Neural cell (in vitro differentiated cells): ENCODE measurements at regions not wholly inside any gene's neighbourhood (a gene's known extent, or its start where the extent isn't known, plus 50 kb on each side); places are given as distances from the start of the nearest gene placed in this dataset.

ENCODE experiments used
- H2AFZ ChIP-seq: fragments of 200-600, 300-800 bp; sonication (generic), shearing (Covaris generic); 2 replicates; pipeline ENCODE4 v1.6.0; 2014; ENCODE audit warnings: low read depth, mild to moderate bottlenecking, antibody characterized with exemption, low read length, moderate library complexity
- H3F3A ChIP-seq: fragments of 200-600 bp; shearing (Covaris generic); 2 replicates; pipeline ENCODE4 v1.6.1; 2016; ENCODE audit warnings: mild to moderate bottlenecking, moderate library complexity, mixed read lengths, antibody characterized with exemption, low read length; ENCODE audit not compliant: insufficient read depth, poor library complexity, severe bottlenecking
- H3K27ac ChIP-seq: fragments of 200-600, 300-800 bp; sonication (generic), shearing (Covaris generic); 2 replicates; pipeline ENCODE4 v1.5.1; 2014; ENCODE audit warnings: mild to moderate bottlenecking, low read length, moderate library complexity
- H3K27me3 ChIP-seq: fragments of 300-800, 200-600 bp; sonication (generic), shearing (Covaris generic); 2 replicates; pipeline ENCODE4 v1.6.0; 2014; ENCODE audit warnings: mild to moderate bottlenecking, low read depth, low read length, moderate library complexity; ENCODE audit not compliant: insufficient read depth
- H3K36me3 ChIP-seq: fragments of 300-800, 200-600 bp; sonication (generic), shearing (Covaris generic); 2 replicates; pipeline ENCODE4 v1.5.1; 2014; ENCODE audit warnings: mild to moderate bottlenecking, antibody characterized with exemption, low read length, moderate library complexity; ENCODE audit not compliant: insufficient read depth
- H3K4me2 ChIP-seq: fragments of 300-800, 200-600 bp; sonication (generic), shearing (Covaris generic); 2 replicates; pipeline ENCODE4 v1.6.0; 2014; ENCODE audit warnings: mild to moderate bottlenecking, low read length
- H3K4me3 ChIP-seq: fragments of 300-800, 200-600 bp; sonication (generic), shearing (Covaris generic); 2 replicates; pipeline ENCODE4 v1.5.1; 2014; ENCODE audit warnings: mild to moderate bottlenecking, low read length, moderate library complexity
- H3K79me2 ChIP-seq: fragments of 200-600 bp; shearing (Covaris generic); replicated peaks from 2 replicates; pipeline ENCODE4 v1.6.0; 2014; ENCODE audit warnings: mild to moderate bottlenecking, low read length, moderate library complexity; ENCODE audit not compliant: insufficient read depth
- H3K9ac ChIP-seq: fragments of 300-800, 200-600 bp; sonication (generic), shearing (Covaris generic); 2 replicates; pipeline ENCODE4 v1.6.1; 2016; ENCODE audit warnings: mild to moderate bottlenecking, low read length, mixed read lengths
- H3K9me2 ChIP-seq: fragments of 200-600 bp; shearing (Covaris generic); 2 replicates; pipeline ENCODE4 v1.6.1; 2016; ENCODE audit warnings: mild to moderate bottlenecking, low read length, mixed read lengths; ENCODE audit not compliant: insufficient read depth
- H3K9me3 ChIP-seq: fragments of 200-600, 300-800 bp; sonication (generic), shearing (Covaris generic); 2 replicates; pipeline ENCODE4 v1.6.1; 2016; ENCODE audit warnings: mild to moderate bottlenecking, mixed run types, low read length, moderate library complexity, mixed read lengths
- H4K20me1 ChIP-seq: fragments of 200-600 bp; shearing (Covaris generic); 2 replicates; pipeline ENCODE4 v1.6.1; 2016; ENCODE audit warnings: mild to moderate bottlenecking, mixed run types; ENCODE audit not compliant: insufficient read depth
- EP300 ChIP-seq: fragments of 450-650 bp; conservative IDR thresholded peaks from 2 replicates; pipeline ENCODE4 v1.6.1; 2014; ENCODE audit warnings: antibody characterized with exemption, mild to moderate bottlenecking, moderate library complexity; ENCODE audit not compliant: poor library complexity, severe bottlenecking
- EZH2 ChIP-seq: fragments of 200-600, 300-800 bp; shearing (Covaris generic), sonication (generic); IDR thresholded peaks from 2 replicates; pipeline ENCODE4 v1.6.1; 2014; ENCODE audit warnings: antibody characterized with exemption, low read length, borderline replicate concordance, mild to moderate bottlenecking; ENCODE audit not compliant: insufficient read depth, poor library complexity, severe bottlenecking
- MXI1 ChIP-seq: fragments of 450-650 bp; conservative IDR thresholded peaks from 2 replicates; pipeline ENCODE4 v1.6.1; 2014; ENCODE audit warnings: antibody characterized with exemption, mild to moderate bottlenecking; ENCODE audit not compliant: poor library complexity, severe bottlenecking
- POLR2AphosphoS5 ChIP-seq: IDR thresholded peaks from 2 replicates; pipeline ENCODE4 v1.6.1; 2012
- RAD21 ChIP-seq: fragments of 450-650 bp; conservative IDR thresholded peaks from 2 replicates; pipeline ENCODE4 v1.6.1; 2014; ENCODE audit warnings: antibody characterized with exemption, mild to moderate bottlenecking, moderate library complexity
- SMC3 ChIP-seq: fragments of 450-650 bp; conservative IDR thresholded peaks from 2 replicates; pipeline ENCODE4 v1.6.1; 2014; ENCODE audit warnings: antibody characterized with exemption, mild to moderate bottlenecking, moderate library complexity; ENCODE audit not compliant: poor library complexity
- TAF1 ChIP-seq: IDR thresholded peaks from 2 replicates; pipeline ENCODE4 v1.6.1; 2012; ENCODE audit warnings: low read depth
- TF ChIP-seq, protein P1 (sequence below): IDR thresholded peaks from 2 replicates; pipeline ENCODE4 v1.6.1; 2012; ENCODE audit warnings: borderline replicate concordance
- TF ChIP-seq, protein P2 (sequence below): fragments of 450-650 bp; IDR thresholded peaks from 2 replicates; pipeline ENCODE4 v1.5.1; 2014; ENCODE audit warnings: antibody characterized with exemption, mild to moderate bottlenecking, moderate library complexity; ENCODE audit not compliant: poor library complexity, severe bottlenecking

DNA sequence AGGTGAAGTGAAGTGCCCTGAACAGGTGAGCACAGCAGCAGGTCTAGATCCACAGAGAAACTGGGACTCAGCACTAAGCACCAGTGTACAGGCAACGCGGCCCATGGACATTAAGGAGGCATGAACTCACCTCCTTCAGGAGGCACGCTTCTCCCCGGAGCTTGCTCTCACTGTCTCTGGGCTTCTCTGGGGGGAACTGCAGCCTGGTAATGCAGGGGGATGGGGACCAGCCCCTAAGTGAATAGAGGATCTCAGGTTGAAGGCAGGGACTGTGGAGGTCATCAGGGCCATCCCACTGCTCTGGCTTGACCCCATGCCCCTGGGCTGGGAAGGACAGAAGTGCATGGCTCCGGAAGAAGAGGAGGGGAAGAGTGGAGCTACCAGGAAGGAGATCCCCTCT is 495.6 kb upstream of the B3GAT1 start:
- no peaks in the 10 kb centered on the region for H3K9me3 ChIP-seq
- H3K36me3 ChIP-seq: no peaks in the 10 kb centered on the region
- TF ChIP-seq, protein P1, sequence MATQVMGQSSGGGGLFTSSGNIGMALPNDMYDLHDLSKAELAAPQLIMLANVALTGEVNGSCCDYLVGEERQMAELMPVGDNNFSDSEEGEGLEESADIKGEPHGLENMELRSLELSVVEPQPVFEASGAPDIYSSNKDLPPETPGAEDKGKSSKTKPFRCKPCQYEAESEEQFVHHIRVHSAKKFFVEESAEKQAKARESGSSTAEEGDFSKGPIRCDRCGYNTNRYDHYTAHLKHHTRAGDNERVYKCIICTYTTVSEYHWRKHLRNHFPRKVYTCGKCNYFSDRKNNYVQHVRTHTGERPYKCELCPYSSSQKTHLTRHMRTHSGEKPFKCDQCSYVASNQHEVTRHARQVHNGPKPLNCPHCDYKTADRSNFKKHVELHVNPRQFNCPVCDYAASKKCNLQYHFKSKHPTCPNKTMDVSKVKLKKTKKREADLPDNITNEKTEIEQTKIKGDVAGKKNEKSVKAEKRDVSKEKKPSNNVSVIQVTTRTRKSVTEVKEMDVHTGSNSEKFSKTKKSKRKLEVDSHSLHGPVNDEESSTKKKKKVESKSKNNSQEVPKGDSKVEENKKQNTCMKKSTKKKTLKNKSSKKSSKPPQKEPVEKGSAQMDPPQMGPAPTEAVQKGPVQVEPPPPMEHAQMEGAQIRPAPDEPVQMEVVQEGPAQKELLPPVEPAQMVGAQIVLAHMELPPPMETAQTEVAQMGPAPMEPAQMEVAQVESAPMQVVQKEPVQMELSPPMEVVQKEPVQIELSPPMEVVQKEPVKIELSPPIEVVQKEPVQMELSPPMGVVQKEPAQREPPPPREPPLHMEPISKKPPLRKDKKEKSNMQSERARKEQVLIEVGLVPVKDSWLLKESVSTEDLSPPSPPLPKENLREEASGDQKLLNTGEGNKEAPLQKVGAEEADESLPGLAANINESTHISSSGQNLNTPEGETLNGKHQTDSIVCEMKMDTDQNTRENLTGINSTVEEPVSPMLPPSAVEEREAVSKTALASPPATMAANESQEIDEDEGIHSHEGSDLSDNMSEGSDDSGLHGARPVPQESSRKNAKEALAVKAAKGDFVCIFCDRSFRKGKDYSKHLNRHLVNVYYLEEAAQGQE: no peak
- no peak for TF ChIP-seq EZH2
- no peak for TF ChIP-seq TAF1
- no peak for TF ChIP-seq RAD21
- H3F3A ChIP-seq: no peaks in the 10 kb centered on the region
- H3K9me2 ChIP-seq: no peaks in the 10 kb centered on the region
- no peak overlapping the region for H2AFZ ChIP-seq
- no peaks in the 10 kb centered on the region for H4K20me1 ChIP-seq
- no peak overlapping the region for H3K4me3 ChIP-seq
- peaks cover 3% of the 10 kb centered on the region for H3K27me3 ChIP-seq
- no peak overlapping the region for H3K4me2 ChIP-seq
- H3K9ac ChIP-seq: no peak overlapping the region
- no peaks in the 10 kb centered on the region for H3K79me2 ChIP-seq
- H3K27ac ChIP-seq: no peak overlapping the region

DNA sequence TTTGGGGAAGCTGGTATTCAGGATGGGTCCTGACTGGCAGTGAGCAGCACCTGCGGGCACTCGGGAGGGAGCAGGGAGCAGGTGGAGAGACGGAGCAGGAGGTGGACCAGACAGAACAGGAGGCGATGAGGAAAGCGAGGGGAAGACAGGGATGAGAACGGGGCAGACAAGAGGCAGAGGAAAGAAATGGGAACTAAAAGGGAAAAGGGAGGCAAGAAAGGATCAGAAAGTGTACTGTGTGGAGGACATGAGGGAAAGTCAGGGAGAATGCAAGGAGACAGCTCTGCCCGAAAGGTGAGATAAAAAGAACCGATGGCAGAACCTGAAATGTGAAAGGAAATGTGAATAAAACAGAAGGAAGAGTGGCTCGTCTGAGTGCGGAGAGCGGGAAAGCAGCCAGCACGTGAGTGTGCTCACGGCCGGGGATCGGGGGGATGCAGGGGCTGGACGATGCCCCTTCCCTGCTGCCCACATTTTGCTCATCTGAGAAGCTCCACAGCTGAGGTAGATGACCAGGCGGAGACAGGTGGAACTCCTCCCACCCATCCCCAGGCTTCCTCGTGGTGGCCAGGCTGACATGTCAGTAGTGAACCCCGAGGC is 494.4 kb upstream of the B3GAT1 start:
- no peak overlapping the region for H3K27ac ChIP-seq
- no peaks in the 10 kb centered on the region for H4K20me1 ChIP-seq
- no peak overlapping the region for H2AFZ ChIP-seq
- H3K27me3 ChIP-seq: peaks cover 1% of the 10 kb centered on the region
- TF ChIP-seq, protein P1: no peak
- TF ChIP-seq POLR2AphosphoS5: no peak
- TF ChIP-seq SMC3: no peak
- no peak for TF ChIP-seq EP300
- no peak for TF ChIP-seq EZH2
- TF ChIP-seq RAD21: no peak
- TF ChIP-seq MXI1: no peak
- TF ChIP-seq, protein P2, sequence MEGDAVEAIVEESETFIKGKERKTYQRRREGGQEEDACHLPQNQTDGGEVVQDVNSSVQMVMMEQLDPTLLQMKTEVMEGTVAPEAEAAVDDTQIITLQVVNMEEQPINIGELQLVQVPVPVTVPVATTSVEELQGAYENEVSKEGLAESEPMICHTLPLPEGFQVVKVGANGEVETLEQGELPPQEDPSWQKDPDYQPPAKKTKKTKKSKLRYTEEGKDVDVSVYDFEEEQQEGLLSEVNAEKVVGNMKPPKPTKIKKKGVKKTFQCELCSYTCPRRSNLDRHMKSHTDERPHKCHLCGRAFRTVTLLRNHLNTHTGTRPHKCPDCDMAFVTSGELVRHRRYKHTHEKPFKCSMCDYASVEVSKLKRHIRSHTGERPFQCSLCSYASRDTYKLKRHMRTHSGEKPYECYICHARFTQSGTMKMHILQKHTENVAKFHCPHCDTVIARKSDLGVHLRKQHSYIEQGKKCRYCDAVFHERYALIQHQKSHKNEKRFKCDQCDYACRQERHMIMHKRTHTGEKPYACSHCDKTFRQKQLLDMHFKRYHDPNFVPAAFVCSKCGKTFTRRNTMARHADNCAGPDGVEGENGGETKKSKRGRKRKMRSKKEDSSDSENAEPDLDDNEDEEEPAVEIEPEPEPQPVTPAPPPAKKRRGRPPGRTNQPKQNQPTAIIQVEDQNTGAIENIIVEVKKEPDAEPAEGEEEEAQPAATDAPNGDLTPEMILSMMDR: no peak
- no peak for TF ChIP-seq TAF1
- no peak overlapping the region for H3K4me3 ChIP-seq
- H3K9ac ChIP-seq: no peak overlapping the region
- H3K4me2 ChIP-seq: no peak overlapping the region
- no peaks in the 10 kb centered on the region for H3F3A ChIP-seq
- H3K9me3 ChIP-seq: no peaks in the 10 kb centered on the region
- no peaks in the 10 kb centered on the region for H3K9me2 ChIP-seq
- no peaks in the 10 kb centered on the region for H3K36me3 ChIP-seq
- H3K79me2 ChIP-seq: no peaks in the 10 kb centered on the region
